DND-41 (cell line): ENCODE measurements at regions not wholly inside any gene's neighbourhood (a gene's known extent, or its start where the extent isn't known, plus 50 kb on each side); places are given as distances from the start of the nearest gene placed in this dataset.

Experiments used
- CTCF ChIP-seq: IDR thresholded peaks from 2 replicates; pipeline ENCODE4 v1.5.1; 2012; ENCODE audit warnings: borderline replicate concordance, low read length, moderate library complexity, mild to moderate bottlenecking; ENCODE audit not compliant: poor library complexity, severe bottlenecking; ENCODE audit errors: extremely low read depth
- EZH2 ChIP-seq: IDR thresholded peaks from 3 replicates; pipeline ENCODE4 v1.6.1; 2012; ENCODE audit warnings: borderline replicate concordance, low read depth, mild to moderate bottlenecking, moderate library complexity, low read length, inconsistent platforms; ENCODE audit not compliant: severe bottlenecking

DNA sequence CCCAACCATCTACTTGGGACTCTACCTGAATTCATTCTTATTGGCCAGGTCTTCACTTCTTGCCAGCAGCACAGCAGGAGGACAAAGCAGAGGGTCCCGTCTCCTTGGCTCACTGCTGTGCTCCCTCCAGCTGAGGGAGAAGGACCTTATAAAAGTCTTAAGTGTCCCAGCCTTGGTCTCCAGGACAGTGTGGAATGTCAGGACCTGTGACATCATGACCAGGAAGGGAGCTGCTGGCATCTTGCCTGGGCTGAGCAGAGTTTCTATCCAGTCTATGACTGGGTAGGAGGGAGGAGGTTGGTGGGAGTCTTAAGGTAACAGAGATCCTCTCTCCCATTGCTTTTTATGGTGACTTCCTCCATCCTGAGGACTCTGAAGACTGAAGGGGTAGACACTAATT is 56.6 kb upstream of the ANKRD10 start:
- TF ChIP-seq CTCF (no peak), EZH2 (no peak)
